ENCODE measurements at regions not wholly inside any gene's neighbourhood (a gene's known extent, or its start where the extent isn't known, plus 50 kb on each side); places are given as distances from the start of the nearest gene placed in this dataset.

DNA sequence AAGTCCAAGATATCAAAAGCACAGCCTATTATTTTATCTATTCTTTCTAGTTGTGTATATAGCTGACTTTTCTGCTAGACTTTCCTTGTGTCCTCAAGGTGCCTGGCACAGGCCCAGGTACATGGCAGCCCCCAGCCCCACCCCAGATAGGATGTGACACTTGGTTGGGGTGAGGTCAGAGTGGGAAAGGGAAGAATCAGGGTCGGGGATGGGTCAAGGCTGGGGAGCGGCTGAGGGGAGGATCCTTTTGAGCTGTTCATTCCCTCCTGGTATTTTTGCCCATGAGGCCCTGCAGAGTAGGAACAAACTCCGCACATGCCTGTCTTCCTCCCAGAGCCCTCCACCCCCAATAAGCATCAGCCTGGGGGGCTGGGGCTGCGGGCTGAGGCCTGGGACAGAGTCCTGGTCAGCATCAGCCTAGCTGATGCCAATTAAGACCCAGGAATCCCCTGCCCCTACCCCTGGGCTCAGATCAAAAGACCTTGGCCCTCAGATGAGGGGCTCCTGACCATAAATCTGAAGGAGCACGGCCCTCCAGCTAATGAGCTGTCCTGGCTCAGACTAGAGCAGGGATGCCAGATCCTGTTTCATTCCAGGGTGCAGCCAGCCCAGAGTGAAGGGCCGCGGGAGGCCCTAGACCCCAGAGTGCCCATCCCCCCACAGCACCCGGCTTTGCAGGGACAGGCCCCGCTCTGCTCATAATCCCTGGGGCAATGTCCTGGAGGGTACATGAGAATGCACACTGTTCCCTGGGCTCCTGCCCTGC, 85.3 kb downstream of the SDC1 start:
- ChIA-PET POLR2A (no interaction called here), CTCF (no interaction called here)
- no peak for ATAC-seq
- Histone ChIP-seq H3K4me3 (ENCODE audit: low read depth in 2 of 2, low read length in 2 of 2) (no peak overlapping the region), H3K27ac (ENCODE audit: low read length) (no peak overlapping the region), H3K27me3 (ENCODE audit: control insufficient read depth, insufficient read depth, low read length) (no peaks in the 10 kb centered on the region), H3K9me3 (ENCODE audit: control insufficient read depth, insufficient read depth, low read depth, low read length) (no peaks in the 10 kb centered on the region), H3K4me1 (ENCODE audit: control insufficient read depth, insufficient read depth, low read length) (no peaks in the 10 kb centered on the region), H3K36me3 (ENCODE audit: control insufficient read depth, insufficient read depth, low read length) (no peaks in the 10 kb centered on the region)
- intact Hi-C loops (cut with micrococcal nuclease; ENCODE audit: unreplicated experiment): no loop called here
- TF ChIP-seq, protein P1, sequence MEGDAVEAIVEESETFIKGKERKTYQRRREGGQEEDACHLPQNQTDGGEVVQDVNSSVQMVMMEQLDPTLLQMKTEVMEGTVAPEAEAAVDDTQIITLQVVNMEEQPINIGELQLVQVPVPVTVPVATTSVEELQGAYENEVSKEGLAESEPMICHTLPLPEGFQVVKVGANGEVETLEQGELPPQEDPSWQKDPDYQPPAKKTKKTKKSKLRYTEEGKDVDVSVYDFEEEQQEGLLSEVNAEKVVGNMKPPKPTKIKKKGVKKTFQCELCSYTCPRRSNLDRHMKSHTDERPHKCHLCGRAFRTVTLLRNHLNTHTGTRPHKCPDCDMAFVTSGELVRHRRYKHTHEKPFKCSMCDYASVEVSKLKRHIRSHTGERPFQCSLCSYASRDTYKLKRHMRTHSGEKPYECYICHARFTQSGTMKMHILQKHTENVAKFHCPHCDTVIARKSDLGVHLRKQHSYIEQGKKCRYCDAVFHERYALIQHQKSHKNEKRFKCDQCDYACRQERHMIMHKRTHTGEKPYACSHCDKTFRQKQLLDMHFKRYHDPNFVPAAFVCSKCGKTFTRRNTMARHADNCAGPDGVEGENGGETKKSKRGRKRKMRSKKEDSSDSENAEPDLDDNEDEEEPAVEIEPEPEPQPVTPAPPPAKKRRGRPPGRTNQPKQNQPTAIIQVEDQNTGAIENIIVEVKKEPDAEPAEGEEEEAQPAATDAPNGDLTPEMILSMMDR (IDR thresholded peaks at IDR 0.05): no peak
- TF ChIP-seq, protein P2, sequence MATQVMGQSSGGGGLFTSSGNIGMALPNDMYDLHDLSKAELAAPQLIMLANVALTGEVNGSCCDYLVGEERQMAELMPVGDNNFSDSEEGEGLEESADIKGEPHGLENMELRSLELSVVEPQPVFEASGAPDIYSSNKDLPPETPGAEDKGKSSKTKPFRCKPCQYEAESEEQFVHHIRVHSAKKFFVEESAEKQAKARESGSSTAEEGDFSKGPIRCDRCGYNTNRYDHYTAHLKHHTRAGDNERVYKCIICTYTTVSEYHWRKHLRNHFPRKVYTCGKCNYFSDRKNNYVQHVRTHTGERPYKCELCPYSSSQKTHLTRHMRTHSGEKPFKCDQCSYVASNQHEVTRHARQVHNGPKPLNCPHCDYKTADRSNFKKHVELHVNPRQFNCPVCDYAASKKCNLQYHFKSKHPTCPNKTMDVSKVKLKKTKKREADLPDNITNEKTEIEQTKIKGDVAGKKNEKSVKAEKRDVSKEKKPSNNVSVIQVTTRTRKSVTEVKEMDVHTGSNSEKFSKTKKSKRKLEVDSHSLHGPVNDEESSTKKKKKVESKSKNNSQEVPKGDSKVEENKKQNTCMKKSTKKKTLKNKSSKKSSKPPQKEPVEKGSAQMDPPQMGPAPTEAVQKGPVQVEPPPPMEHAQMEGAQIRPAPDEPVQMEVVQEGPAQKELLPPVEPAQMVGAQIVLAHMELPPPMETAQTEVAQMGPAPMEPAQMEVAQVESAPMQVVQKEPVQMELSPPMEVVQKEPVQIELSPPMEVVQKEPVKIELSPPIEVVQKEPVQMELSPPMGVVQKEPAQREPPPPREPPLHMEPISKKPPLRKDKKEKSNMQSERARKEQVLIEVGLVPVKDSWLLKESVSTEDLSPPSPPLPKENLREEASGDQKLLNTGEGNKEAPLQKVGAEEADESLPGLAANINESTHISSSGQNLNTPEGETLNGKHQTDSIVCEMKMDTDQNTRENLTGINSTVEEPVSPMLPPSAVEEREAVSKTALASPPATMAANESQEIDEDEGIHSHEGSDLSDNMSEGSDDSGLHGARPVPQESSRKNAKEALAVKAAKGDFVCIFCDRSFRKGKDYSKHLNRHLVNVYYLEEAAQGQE (IDR thresholded peaks at IDR 0.05; ENCODE audit: insufficient read depth in 1 of 2, low read depth in 2 of 2, low read length in 1 of 2): no peak
- TF ChIP-seq SIN3A (IDR thresholded peaks at IDR 0.05; ENCODE audit: borderline replicate concordance, insufficient read depth, low read depth, low read length): no peak
- TF ChIP-seq POLR2AphosphoS5 (IDR thresholded peaks at IDR 0.05; ENCODE audit: low read depth, low read length): no peak
- no peak for TF ChIP-seq TCF7L2 (IDR thresholded peaks at IDR 0.05; ENCODE audit: low read depth, low read length)
- in situ Hi-C loops (cut with HindIII; ENCODE audit: low pct_unique_long_range_greater_than_20kb, low sequenced_read_pairs): no loop called here
- DNase-seq (ENCODE audit: low read depth, low spot score): no peak
- no TSS peak for BruUV-seq (replicated peaks)

DNA sequence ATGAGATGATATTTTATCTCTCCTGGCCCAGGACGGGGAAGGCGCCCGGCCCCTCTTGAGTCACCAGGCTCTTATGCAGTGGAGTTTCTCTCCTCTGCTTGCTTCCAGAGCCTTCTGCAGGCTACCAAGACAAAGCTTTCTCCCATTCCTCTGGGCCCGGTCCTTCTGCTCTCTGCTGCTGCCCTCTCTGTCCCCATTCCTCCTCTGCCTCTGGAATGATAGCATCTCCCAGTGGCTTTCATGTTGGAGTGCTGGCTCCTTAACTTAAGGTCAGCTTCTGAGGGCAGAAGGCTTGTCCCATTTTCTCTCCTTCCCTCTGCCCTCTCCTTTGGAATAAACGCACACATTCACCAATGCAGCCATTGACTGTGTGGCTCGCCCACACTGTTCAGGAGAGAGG, 86.2 kb downstream of the SDC1 start:
- ChIA-PET POLR2A (interaction anchor here (0.6 kb wide), 1 partner anchor 179 kb away, joined by 3 read pairs; no protein-coding TSS in a partner anchor), CTCF (interaction anchor here (0.7 kb wide), 1 partner anchor 11 kb away, joined by 7 read pairs; no protein-coding TSS in a partner anchor)
- Histone ChIP-seq H3K4me1 (ENCODE audit: control insufficient read depth, insufficient read depth, low read length) (no peaks in the 10 kb centered on the region), H3K4me3 (ENCODE audit: low read depth in 2 of 2, low read length in 2 of 2) (no peak overlapping the region), H3K27me3 (ENCODE audit: control insufficient read depth, insufficient read depth, low read length) (no peaks in the 10 kb centered on the region), H3K36me3 (ENCODE audit: control insufficient read depth, insufficient read depth, low read length) (no peaks in the 10 kb centered on the region), H3K9me3 (ENCODE audit: control insufficient read depth, insufficient read depth, low read depth, low read length) (no peaks in the 10 kb centered on the region), H3K27ac (ENCODE audit: low read length) (no peak overlapping the region)
- intact Hi-C loops (cut with micrococcal nuclease; ENCODE audit: unreplicated experiment) (no loop called here), in situ Hi-C loops (cut with HindIII; ENCODE audit: low pct_unique_long_range_greater_than_20kb, low sequenced_read_pairs) (no loop called here)
- TF ChIP-seq, protein P1 (IDR thresholded peaks at IDR 0.05): no peak
- TF ChIP-seq SIN3A (IDR thresholded peaks at IDR 0.05; ENCODE audit: borderline replicate concordance, insufficient read depth, low read depth, low read length) (no peak), TCF7L2 (IDR thresholded peaks at IDR 0.05; ENCODE audit: low read depth, low read length) (no peak), POLR2AphosphoS5 (IDR thresholded peaks at IDR 0.05; ENCODE audit: low read depth, low read length) (no peak)
- TF ChIP-seq, protein P2 (IDR thresholded peaks at IDR 0.05; ENCODE audit: insufficient read depth in 1 of 2, low read depth in 2 of 2, low read length in 1 of 2): no peak
- ATAC-seq: no peak
- BruUV-seq (replicated peaks): no TSS peak
- DNase-seq (ENCODE audit: low read depth, low spot score): no peak
